Epithelial cell of proximal tubule (primary cell): ENCODE measurements at regions not wholly inside any gene's neighbourhood (a gene's known extent, or its start where the extent isn't known, plus 50 kb on each side); places are given as distances from the start of the nearest gene placed in this dataset.

Experiments used
- DNase-seq: peaks from one replicate; pipeline ENCODE4 v3.0.0-alpha.2; 2011; ENCODE audit warnings: low read depth
- H3K4me3 ChIP-seq: 2 replicates; pipeline ENCODE4 v1.5.1; 2011; ENCODE audit warnings: low read depth, mild to moderate bottlenecking, low read length
- CTCF ChIP-seq: conservative IDR thresholded peaks from 2 replicates; pipeline ENCODE4 v1.5.1; 2012; ENCODE audit warnings: low read depth, mild to moderate bottlenecking, low read length

- no peak for DNase-seq
- no peak for TF ChIP-seq CTCF
- no peak overlapping the region for H3K4me3 ChIP-seq
Observed at GRCh38 chr6:67184405-67184804, 1450.7 kb upstream of the ADGRB3 start.

- no peak for TF ChIP-seq CTCF
- H3K4me3 ChIP-seq = no peak overlapping the region
- no peak for DNase-seq
Observed at GRCh38 chr6:67175101-67175500, 1460.0 kb upstream of the ADGRB3 start.

- no peak overlapping the region for H3K4me3 ChIP-seq
- TF ChIP-seq CTCF = no peak
- DNase-seq = no peak
Observed at GRCh38 chr6:67165606-67166005, 1458.6 kb upstream of the EYS start.

- TF ChIP-seq CTCF = no peak
- H3K4me3 ChIP-seq = no peak overlapping the region
- DNase-seq = no peak
Observed at GRCh38 chr6:67160820-67161219, 1453.8 kb upstream of the EYS start.

GRCh38 chr6:67141005-67141404, 1434.0 kb upstream of the EYS start:
- TF ChIP-seq CTCF = no peak
- DNase-seq = no peak
- H3K4me3 ChIP-seq = no peak overlapping the region

GRCh38 chr6:67133973-67134372, 1426.9 kb upstream of the EYS start:
- TF ChIP-seq CTCF = no peak
- no peak overlapping the region for H3K4me3 ChIP-seq
- DNase-seq = no peak

- no peak for TF ChIP-seq CTCF
Observed at GRCh38 chr6:67131827-67132226, 1424.8 kb upstream of the EYS start.

More at GRCh38 chr6:67131827-67132226, 1424.8 kb upstream of the EYS start:
- DNase-seq = no peak
- no peak overlapping the region for H3K4me3 ChIP-seq
